Neuron (in vitro differentiated cells): ENCODE measurements at regions not wholly inside any gene's neighbourhood (a gene's known extent, or its start where the extent isn't known, plus 50 kb on each side); places are given as distances from the start of the nearest gene placed in this dataset.

ENCODE experiments used
- H2AFZ ChIP-seq: one replicate; pipeline ENCODE4 v1.6.1; 2013; ENCODE audit warnings: low read depth, mild to moderate bottlenecking, inconsistent platforms, low read length, moderate library complexity
- H3K27me3 ChIP-seq: one replicate; pipeline ENCODE4 v1.6.1; 2013; ENCODE audit warnings: low read length; ENCODE audit not compliant: insufficient read depth
- H3K36me3 ChIP-seq: one replicate; pipeline ENCODE4 v1.6.1; 2013; ENCODE audit warnings: low read length; ENCODE audit not compliant: insufficient read depth
- H3K4me1 ChIP-seq: one replicate; pipeline ENCODE4 v1.6.1; 2013; ENCODE audit warnings: low read length; ENCODE audit not compliant: insufficient read depth
- H3K4me3 ChIP-seq: 2 replicates; pipeline ENCODE4 v1.5.1; 2013; ENCODE audit warnings: mild to moderate bottlenecking, low read length, moderate library complexity
- H3K9me3 ChIP-seq: one replicate; pipeline ENCODE4 v1.6.1; 2013; ENCODE audit warnings: low read length

- Histone ChIP-seq H3K36me3 (no peaks in the 10 kb centered on the region), H3K4me1 (no peaks in the 10 kb centered on the region), H2AFZ (no peak overlapping the region), H3K27me3 (no peaks in the 10 kb centered on the region), H3K9me3 (no peaks in the 10 kb centered on the region), H3K4me3 (no peak overlapping the region)
Observed at GRCh38 chr4:38563707-38564495, 100.1 kb upstream of the KLF3 start.

GRCh38 chr4:38565271-38566199 lies 98.5 kb upstream of the KLF3 start:
- Histone ChIP-seq H3K9me3 (no peaks in the 10 kb centered on the region), H3K4me3 (no peak overlapping the region), H2AFZ (no peak overlapping the region), H3K36me3 (no peaks in the 10 kb centered on the region), H3K27me3 (no peaks in the 10 kb centered on the region), H3K4me1 (no peaks in the 10 kb centered on the region)

GRCh38 chr4:38566806-38567398 lies 97.1 kb upstream of the KLF3 start:
- no peak overlapping the region for H2AFZ ChIP-seq
- no peak overlapping the region for H3K4me3 ChIP-seq
- no peaks in the 10 kb centered on the region for H3K27me3 ChIP-seq
- H3K4me1 ChIP-seq = no peaks in the 10 kb centered on the region
- H3K9me3 ChIP-seq = no peaks in the 10 kb centered on the region
- no peaks in the 10 kb centered on the region for H3K36me3 ChIP-seq

GRCh38 chr4:38567457-38567856 lies 96.5 kb upstream of the KLF3 start:
- Histone ChIP-seq H3K4me3 (no peak overlapping the region), H2AFZ (no peak overlapping the region), H3K4me1 (no peaks in the 10 kb centered on the region), H3K36me3 (no peaks in the 10 kb centered on the region), H3K9me3 (no peaks in the 10 kb centered on the region), H3K27me3 (no peaks in the 10 kb centered on the region)

GRCh38 chr4:38568768-38569167 lies 95.2 kb upstream of the KLF3 start:
- no peak overlapping the region for H3K4me3 ChIP-seq

GRCh38 chr4:38570647-38571276 lies 93.2 kb upstream of the KLF3 start:
- H2AFZ ChIP-seq = no peak overlapping the region

More at GRCh38 chr4:38568768-38569167, 95.2 kb upstream of the KLF3 start:
- no peaks in the 10 kb centered on the region for H3K27me3 ChIP-seq
- H2AFZ ChIP-seq = peak overlapping the region; percentile 17
- H3K36me3 ChIP-seq = no peaks in the 10 kb centered on the region
- no peaks in the 10 kb centered on the region for H3K9me3 ChIP-seq
- H3K4me1 ChIP-seq = no peaks in the 10 kb centered on the region

GRCh38 chr4:38572793-38573192 lies 91.2 kb upstream of the KLF3 start:
- Histone ChIP-seq H3K36me3 (no peaks in the 10 kb centered on the region), H3K4me3 (no peak overlapping the region), H3K27me3 (no peaks in the 10 kb centered on the region), H2AFZ (no peak overlapping the region), H3K4me1 (no peaks in the 10 kb centered on the region), H3K9me3 (no peaks in the 10 kb centered on the region)

More at GRCh38 chr4:38570647-38571276, 93.2 kb upstream of the KLF3 start:
- H3K9me3 ChIP-seq = no peaks in the 10 kb centered on the region
- no peaks in the 10 kb centered on the region for H3K27me3 ChIP-seq
- H3K4me3 ChIP-seq = no peak overlapping the region
- no peaks in the 10 kb centered on the region for H3K36me3 ChIP-seq
- H3K4me1 ChIP-seq = no peaks in the 10 kb centered on the region

- no peak overlapping the region for H3K4me3 ChIP-seq
- no peaks in the 10 kb centered on the region for H3K4me1 ChIP-seq
- H3K36me3 ChIP-seq = no peaks in the 10 kb centered on the region
- H3K27me3 ChIP-seq = no peaks in the 10 kb centered on the region
- no peak overlapping the region for H2AFZ ChIP-seq
- no peaks in the 10 kb centered on the region for H3K9me3 ChIP-seq
Observed at GRCh38 chr4:38574559-38575333, 89.3 kb upstream of the KLF3 start.

- H3K36me3 ChIP-seq = no peaks in the 10 kb centered on the region
- H3K27me3 ChIP-seq = no peaks in the 10 kb centered on the region
- H3K4me3 ChIP-seq = no peak overlapping the region
- H3K4me1 ChIP-seq = no peaks in the 10 kb centered on the region
- H3K9me3 ChIP-seq = no peaks in the 10 kb centered on the region
- H2AFZ ChIP-seq = no peak overlapping the region
Observed at GRCh38 chr4:38576767-38577166, 87.2 kb upstream of the KLF3 start.

- H3K27me3 ChIP-seq = no peaks in the 10 kb centered on the region
- no peaks in the 10 kb centered on the region for H3K36me3 ChIP-seq
- no peak overlapping the region for H3K4me3 ChIP-seq
- no peaks in the 10 kb centered on the region for H3K4me1 ChIP-seq
- H3K9me3 ChIP-seq = no peaks in the 10 kb centered on the region
- no peak overlapping the region for H2AFZ ChIP-seq
Observed at GRCh38 chr4:38577462-38577861, 86.5 kb upstream of the KLF3 start.

- Histone ChIP-seq H3K27me3 (no peaks in the 10 kb centered on the region), H3K9me3 (no peaks in the 10 kb centered on the region), H3K36me3 (no peaks in the 10 kb centered on the region), H2AFZ (no peak overlapping the region), H3K4me3 (no peak overlapping the region), H3K4me1 (peaks cover 3% of the 10 kb centered on the region)
Observed at GRCh38 chr4:38581426-38582106, 82.4 kb upstream of the KLF3 start.

- Histone ChIP-seq H3K4me1 (peaks cover 3% of the 10 kb centered on the region), H2AFZ (peak overlapping the region; percentile 30), H3K9me3 (no peaks in the 10 kb centered on the region), H3K4me3 (no peak overlapping the region), H3K27me3 (no peaks in the 10 kb centered on the region), H3K36me3 (no peaks in the 10 kb centered on the region)
Observed at GRCh38 chr4:38582445-38582844, 81.6 kb upstream of the KLF3 start.
